ENCODE measurements at regions not wholly inside any gene's neighbourhood (a gene's known extent, or its start where the extent isn't known, plus 50 kb on each side); places are given as distances from the start of the nearest gene placed in this dataset.

- no peak for DNase-seq
These were observed 417.7 kb downstream of the TAF11L14 start for GRCh38 chr5:18051953-18052352.

- DNase-seq: no peak
These were observed 418.3 kb downstream of the TAF11L14 start for GRCh38 chr5:18052569-18052968.

- no peak for DNase-seq
These were observed 423.5 kb downstream of the TAF11L14 start for GRCh38 chr5:18057725-18058124.

GRCh38 chr5:18067615-18068014, 433.4 kb downstream of the TAF11L14 start:
- DNase-seq: no peak

- DNase-seq: no peak
These were observed 434.6 kb downstream of the TAF11L14 start for GRCh38 chr5:18068826-18069225.

- no peak for DNase-seq
These were observed 435.5 kb downstream of the TAF11L14 start for GRCh38 chr5:18069790-18070189.

GRCh38 chr5:18072600-18072999, 438.3 kb downstream of the TAF11L14 start:
- DNase-seq: no peak

- no peak for DNase-seq
These were observed 440.7 kb downstream of the TAF11L14 start for GRCh38 chr5:18074961-18075360.

- no peak for DNase-seq
These were observed 443.9 kb downstream of the TAF11L14 start for GRCh38 chr5:18078157-18078556.

- DNase-seq: no peak
These were observed 445.6 kb downstream of the TAF11L14 start for GRCh38 chr5:18079831-18080230.

- DNase-seq: no peak
These were observed 453.8 kb downstream of the TAF11L14 start for GRCh38 chr5:18088020-18088579.

GRCh38 chr5:18090177-18090576, 455.9 kb downstream of the TAF11L14 start:
- no peak for DNase-seq

GRCh38 chr5:18091142-18091541, 456.9 kb downstream of the TAF11L14 start:
- no peak for DNase-seq

GRCh38 chr5:18091758-18092157, 457.5 kb downstream of the TAF11L14 start:
- no peak for DNase-seq

GRCh38 chr5:18095061-18095460, 460.8 kb downstream of the TAF11L14 start:
- DNase-seq: no peak

GRCh38 chr5:18097817-18098216, 463.6 kb downstream of the TAF11L14 start:
- no peak for DNase-seq

GRCh38 chr5:18098691-18099090, 464.4 kb downstream of the TAF11L14 start:
- DNase-seq: no peak

- DNase-seq: no peak
These were observed 465.0 kb downstream of the TAF11L14 start for GRCh38 chr5:18099261-18099660.

GRCh38 chr5:18101532-18101931, 467.3 kb downstream of the TAF11L14 start:
- no peak for DNase-seq

GRCh38 chr5:18102733-18103132, 468.5 kb downstream of the TAF11L14 start:
- DNase-seq: no peak

- no peak for DNase-seq
These were observed 471.2 kb downstream of the TAF11L14 start for GRCh38 chr5:18105449-18105848.

GRCh38 chr5:18111906-18112465, 477.7 kb downstream of the TAF11L14 start:
- DNase-seq: no peak

- DNase-seq: peak; percentile 28
These were observed 479.5 kb downstream of the TAF11L14 start for GRCh38 chr5:18113721-18114120.

GRCh38 chr5:18114151-18114757, 480.0 kb downstream of the TAF11L14 start:
- no peak for DNase-seq

GRCh38 chr5:18117968-18118367, 483.7 kb downstream of the TAF11L14 start:
- no peak for DNase-seq
